ENCODE measurements at regions not wholly inside any gene's neighbourhood (a gene's known extent, or its start where the extent isn't known, plus 50 kb on each side); places are given as distances from the start of the nearest gene placed in this dataset.

DNA sequence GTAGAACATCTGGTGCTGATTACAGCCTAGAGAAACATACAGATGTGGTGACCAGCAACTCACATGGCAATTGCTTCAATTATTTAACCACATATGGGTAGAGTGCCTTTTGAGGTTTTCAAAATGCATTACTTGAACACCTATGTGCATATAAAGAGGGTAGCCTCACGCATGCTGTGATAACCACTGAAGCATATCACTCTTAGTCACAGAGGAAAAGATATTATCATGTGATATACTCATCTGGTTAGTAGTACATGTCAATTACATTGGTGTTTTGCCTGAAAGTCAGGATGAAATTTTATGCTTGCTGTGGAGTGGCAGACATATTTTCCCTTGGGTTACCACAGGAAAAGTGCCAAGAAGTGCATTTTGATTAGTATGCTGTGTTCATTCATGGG, 459.3 kb upstream of the AGTR1 start:
- no peak for DNase-seq

DNA sequence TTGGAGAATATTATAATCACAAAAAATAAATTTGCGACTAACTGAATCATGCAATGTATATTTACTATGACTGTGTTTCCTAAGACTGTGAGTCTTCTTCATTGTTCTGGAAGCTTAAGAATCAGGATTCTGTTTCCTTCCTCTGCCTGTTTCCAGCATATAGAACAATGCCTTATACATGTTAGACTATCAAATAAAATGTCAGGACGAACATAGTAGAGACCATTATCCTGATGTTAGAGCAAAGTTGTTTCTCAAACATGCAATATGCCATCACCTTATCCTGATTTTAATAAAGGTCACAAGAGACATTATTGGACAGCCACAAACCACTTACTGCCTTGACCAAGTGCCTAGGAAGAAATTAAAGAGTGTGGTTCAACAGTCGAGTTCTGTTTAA, 457.4 kb upstream of the AGTR1 start:
- no peak for DNase-seq

DNA sequence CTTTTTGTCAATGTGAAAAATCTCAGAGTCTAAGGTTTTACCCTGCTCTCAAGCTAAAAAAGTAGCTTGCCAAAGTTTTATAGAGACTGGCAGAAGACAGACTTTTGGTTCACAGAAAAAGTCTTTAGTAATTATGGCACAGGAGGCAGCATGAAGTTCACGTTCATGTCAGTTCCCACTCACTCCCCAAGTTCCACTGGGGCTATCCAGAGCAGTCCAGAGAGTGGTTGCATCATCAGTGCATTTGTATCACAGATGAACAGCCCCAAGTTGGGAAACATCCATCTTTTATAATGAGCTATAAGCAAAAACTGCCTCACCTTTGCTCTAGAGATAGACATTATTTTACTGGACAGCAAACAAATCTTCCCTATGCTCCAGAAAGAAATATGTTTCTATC, 454.1 kb upstream of the AGTR1 start:
- no peak for DNase-seq

DNA sequence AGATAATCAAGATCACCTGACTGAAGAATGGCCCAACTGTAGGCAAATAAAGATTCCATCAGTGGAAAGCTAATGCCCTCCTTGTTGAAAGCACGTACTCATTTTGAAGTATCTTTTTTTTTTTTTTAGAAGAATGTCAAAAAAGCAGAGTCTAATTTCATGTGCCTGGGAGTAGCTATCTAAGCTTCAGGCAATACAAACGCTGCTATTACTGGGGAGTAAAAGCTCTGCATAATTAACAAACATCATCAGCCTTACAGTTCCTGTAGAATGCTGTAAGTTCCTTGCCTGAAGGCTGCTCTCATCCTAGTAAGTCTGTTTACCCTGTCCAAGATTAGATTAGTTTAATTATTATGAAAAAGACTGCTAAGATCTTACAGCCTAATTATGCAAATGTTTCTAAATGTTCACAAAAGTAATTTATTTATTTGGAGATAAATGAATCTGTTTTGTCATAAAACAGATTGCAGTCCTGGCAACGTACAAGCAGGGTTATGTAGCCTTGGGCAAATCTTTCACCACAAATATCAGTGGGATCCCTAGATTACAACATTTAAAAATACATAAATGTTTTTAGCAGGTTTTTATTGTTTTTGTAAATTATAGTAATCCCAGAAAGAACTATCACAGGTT, 451.3 kb upstream of the AGTR1 start:
- DNase-seq = no peak

DNA sequence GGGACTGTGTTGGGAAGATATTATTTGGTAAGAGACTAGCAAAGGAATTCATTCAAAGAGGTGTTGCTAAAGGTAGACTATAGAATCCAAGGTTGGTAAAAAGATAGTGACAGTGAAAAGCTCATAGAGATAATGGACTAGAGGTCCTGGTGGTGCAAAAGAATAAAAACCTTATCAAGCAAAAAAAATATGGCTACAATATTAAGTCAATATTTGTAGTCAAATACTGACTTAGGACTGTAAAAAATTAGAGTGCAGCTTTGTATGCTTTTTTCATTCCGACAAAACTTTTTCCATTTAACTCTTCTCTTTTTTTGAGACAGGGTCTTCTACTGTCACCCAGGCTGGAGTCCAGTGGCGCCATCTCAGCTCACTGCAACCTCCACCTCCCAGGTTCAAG, 444.0 kb upstream of the AGTR1 start:
- no peak for DNase-seq

DNA sequence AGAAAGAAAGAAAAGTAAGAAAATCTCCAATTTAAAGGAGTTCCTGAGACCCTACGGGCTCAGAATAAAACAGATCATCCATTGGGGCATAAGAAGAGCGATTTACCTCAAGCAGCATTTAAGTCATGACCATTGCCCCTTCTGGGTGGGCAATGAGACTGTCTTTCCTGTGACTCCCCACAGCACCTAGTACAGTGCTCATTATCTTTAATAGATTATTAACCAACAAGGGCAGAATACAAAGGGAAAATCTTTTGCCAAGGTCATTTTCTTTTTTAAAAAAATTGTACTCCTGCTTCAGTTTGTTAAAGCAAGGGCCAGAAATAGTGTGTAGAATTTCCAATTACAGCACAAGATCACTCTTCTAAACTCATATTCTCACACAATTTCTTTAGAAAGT, 443.3 kb upstream of the AGTR1 start:
- no peak for DNase-seq

DNA sequence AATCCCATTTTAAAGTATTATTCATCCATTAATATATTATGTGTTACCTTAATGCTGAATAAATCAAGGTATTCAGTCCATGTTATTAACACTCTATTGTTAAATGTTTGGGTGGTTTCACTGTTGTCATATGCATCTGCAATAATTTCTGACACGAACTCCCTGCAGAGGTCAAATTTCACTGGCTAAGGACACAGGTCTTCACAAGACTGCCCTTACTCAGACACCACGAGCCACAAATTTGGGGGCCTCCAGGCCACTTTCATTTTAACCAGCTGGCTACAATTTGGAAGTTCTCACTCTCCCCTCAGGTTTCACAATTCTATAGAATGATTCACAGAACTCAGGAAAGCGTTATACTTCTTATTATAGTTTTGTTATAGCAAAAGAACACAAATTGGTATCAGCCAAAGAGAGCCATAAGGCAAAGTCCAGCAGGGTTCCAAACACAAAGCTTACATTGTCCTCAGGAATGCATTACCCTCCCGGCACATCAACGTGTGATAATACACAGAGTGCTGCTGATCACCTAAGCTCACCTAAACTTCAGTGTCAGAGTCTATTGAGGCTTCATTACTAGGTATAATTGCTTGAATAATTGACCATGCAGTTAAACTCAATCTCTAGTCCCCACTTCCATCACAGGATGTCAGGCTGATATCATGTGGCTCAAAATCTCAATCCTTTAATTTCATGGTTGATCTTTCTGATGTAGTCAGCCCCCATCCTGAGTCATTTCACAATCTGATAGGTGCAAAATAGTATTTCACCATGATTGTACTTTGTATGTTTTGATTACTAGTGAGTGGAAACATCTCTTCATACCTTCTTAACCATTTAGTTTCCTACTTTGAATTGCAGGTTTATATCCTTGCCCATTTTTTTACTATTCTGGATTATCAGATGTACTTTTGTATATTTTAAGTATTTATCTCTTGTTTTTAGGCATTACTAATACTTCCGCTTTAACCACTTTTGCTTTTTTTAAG, 441.4 kb upstream of the AGTR1 start:
- no peak for DNase-seq

DNA sequence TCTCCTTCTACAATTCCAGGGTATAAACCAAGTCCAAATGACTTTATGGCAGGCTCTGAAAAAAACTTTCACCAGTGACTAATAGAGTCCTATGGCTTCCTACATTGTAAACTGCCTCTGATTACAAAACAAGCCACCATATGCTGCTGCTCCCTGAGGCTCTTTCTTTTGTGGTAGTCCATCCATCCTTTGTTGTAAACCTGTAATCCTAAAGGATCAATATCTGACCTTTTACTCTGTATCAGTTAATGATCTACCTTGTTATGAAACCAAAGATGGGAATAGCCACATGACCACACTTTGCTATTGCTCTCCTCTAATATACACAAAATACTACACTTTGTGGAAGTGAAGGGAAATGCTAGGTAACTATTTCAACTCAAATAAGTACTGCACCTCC, 434.7 kb upstream of the AGTR1 start:
- DNase-seq = no peak

DNA sequence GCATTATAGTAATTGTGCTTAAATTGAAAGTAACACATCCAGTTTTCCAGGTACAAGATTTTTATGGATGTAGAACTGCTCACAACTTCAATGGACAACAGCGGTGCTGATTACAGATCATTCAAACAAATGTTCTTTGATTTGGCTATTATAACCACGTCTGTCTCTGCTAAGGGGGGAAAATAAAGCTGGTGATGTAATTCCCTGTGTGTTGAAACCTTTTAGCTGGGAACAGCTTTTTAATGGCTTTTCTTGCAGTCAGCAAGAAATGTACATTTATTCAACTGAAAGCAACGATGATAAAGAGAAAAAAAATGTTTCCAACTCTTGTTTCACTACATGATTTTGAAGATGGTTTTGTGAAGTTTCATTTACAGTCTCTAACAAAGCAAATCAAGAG, 431.9 kb upstream of the AGTR1 start:
- no peak for DNase-seq

DNA sequence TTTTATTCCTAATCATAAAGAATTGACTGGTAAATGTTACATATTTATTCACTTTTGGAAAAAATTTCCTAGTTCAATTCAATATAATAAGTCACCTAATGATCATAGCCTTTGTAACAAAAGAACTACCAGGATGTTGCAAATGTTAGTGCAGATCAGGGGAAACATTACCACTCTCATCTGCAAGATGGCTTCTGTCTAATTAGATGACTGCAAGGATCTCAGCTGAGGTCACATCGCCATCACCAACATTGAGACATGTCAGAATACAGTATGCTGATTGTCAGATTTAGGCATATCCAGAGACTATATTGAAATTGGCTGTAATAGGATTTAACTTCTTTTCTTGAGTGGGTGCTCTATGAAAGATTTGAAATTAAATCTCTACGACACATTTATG, 431.4 kb upstream of the AGTR1 start:
- no peak for DNase-seq

DNA sequence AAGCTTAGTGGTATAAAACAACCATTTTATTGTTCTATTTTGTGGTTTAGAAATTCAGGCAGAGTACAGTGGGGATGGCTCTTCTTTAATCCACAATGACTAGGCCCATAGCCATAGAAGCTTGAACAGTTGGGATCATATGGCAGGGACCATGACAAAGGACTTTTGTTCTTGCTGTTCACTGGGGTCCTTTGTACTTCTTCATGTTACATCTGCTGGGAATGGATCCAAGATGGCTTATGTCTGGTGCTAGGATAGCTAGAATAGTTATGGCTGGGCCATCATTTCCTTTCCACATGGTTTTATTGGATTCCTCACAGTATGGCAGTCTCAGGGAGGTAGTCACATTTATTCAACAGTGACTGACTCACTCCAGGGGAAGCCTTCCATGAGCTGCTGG, 427.9 kb upstream of the AGTR1 start:
- DNase-seq = no peak

DNA sequence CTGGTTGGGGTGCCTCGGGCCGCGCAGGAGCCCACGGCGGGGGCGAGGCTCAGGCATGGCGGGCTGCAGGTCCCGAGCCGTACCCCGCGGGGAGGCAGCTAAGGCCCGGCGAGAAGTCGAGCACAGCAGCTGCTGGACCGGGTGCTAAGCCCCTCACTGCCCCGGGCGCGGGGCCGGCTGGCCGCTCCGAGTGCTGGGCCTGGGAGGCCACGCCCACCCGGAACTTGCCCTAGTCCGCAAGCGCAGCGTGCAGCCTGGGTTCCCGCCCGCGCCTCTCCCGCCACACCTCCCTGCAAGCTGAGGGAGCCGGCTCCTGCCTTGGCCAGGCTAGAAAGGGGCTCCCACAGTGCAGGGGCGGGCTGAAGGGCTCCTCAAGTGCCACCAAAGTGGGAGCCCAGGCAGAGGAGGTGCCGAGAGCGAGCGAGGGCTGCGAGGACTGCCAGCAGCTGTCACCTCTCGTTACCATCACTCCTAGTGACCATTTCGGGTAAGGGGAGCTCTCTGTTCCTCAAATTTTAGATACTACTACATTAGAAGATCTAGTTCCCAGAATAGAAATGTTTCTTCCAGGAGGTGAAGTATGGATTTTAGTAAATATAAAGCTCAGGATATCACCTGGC, 417.0 kb upstream of the AGTR1 start:
- DNase-seq = no peak

DNA sequence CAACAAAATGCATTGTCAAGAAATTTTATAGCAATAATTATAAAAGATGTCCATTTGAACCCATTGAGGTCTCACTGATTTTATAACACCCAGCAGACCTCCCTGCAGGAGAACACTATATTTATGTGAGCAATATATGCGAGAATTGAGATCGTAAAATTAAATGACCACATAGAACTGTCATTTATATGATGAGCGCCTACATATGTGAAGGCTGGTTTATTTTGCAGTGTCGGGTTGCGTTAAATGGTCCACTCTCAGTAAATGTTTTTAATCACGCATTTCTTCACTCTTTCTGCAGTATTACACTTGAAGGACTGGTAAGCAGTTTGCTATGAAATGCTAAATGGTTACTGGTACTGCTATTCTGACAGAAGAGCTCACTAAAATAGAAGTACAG, 408.5 kb upstream of the AGTR1 start:
- DNase-seq = no peak

DNA sequence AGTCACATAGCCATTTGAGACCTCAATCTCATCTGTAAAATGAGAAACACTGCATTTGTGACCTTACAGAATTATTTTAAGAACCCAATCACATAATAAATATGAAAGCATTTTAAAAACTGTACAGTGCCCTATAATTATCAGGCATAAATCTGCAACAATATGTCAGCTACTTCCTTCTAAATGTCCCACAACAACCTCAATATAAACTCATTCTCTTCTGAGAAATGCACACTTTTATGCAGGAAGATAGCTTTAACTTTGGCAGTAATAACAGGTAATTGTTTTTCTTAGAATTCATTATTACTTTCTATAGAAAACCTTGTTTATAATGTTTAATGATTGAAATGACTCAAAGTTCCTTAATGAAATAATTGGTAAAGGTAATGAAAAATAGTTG, 400.7 kb upstream of the AGTR1 start:
- no peak for DNase-seq

DNA sequence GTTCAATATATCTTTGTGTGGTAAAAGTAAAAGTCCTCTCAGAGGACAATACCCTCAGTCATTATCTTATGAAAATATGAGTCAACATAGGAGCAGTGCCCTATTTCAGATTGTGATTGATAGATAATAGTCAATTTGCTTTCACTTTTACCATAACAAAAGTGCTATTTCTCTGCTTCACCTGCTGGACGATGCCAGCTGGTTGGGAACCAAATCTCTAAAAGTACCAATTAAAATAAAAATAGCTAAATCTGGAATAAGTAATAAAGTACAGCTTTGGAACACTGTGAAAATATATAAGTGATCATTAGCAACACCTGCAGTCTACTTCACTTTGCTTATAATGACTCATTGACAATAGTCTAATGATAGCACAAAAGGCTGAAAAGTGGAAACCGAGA, 390.3 kb upstream of the AGTR1 start:
- no peak for DNase-seq

DNA sequence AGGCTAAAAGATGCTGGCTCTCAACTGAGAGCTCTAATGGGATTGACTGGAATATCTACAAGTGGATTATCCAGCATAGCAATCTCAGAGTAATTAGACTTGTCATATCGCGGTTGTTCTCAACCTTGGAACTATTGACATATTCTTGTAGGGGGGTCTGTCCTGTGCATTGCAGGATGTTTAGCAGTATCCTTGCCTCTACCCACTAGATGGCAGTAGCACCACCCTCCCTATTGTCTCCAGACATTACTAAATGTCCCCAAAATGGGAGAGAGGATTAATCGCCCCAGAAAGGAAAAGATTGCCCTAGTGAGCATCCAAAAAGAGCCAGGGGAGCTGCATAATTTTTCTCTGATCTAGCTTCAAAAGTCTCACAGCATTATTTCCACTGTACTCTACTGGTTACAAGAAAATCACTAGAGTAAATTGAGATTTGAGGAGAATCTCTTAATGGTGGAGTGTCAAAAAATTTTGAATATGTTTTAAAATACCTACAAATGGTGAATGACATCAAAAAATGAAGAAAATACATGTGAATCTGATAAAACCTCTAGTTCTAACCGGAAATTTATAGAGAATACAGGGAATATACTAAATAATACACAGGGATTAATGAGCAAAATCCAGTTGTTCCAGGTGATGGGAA, 388.2 kb upstream of the AGTR1 start:
- no peak for DNase-seq

DNA sequence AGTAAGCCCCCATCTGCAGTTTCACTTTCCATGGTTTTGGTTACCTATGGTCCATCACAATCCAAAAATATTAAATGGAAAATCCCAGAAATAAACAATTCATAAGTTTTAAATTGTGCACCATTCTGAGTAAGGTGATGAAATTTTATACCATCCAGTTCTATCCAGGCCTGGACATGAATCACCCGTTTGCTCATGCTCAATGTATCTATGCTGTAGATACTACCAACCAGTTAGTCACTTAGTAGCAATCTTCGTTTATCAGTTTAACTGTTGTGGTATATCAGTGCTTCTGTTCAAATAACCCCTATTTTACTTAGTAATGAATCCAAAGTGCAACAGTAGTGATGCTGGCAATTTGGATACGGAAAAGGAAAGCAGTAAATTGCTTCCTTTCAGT, 381.9 kb upstream of the AGTR1 start:
- DNase-seq = no peak

DNA sequence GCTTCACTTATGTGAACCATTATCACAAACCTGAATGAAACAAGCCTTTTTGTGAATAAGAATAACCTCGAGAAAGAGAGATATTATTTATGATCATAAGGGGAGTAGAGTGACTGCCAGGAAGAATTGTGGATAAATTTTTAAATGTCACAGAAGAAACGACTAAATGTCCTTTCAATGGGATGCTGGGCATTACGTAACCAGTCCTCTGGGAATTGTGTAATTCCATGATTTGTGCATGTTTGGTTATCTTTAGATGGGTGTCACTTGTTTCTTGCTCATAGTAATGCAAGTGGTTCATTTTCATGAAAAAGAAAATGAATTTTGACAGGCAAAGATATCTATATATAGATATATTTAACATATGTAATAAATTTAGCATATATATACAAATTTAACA, 379.5 kb upstream of the AGTR1 start:
- no peak for DNase-seq

DNA sequence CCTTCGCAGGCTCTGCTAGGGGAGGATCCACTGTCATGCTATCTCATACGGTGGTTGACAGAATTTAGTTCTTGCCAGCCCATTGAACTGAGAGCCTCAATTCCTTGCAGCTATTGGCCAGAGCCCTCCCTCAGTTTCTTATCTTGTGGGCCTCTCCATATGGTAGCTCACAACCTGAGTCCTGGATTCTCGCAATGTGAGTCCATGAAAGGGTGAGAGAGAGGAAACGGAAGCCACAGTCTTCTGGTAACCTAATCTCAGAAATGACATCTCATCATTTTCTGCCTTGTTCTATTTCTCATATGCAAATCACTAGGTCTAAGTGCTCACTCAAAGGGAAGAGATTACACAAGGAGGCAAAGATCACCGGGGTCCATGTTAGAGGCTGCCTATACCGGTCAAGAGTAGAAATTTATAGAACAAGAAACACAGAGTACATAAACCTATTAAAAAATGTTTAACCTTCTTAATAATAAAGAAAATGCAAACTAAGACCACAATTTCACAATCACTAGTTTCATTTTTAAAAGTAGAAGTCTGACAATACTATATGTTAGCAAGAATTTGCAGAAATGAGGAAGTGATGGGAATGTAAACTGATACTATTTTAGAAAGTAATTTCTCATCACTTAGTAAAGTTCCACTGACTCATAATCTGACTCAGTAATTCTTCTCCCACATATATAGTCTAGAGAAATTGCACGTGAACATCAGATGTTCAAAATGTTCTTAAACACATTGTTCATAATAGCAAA, 378.4 kb upstream of the AGTR1 start:
- DNase-seq = no peak

DNA sequence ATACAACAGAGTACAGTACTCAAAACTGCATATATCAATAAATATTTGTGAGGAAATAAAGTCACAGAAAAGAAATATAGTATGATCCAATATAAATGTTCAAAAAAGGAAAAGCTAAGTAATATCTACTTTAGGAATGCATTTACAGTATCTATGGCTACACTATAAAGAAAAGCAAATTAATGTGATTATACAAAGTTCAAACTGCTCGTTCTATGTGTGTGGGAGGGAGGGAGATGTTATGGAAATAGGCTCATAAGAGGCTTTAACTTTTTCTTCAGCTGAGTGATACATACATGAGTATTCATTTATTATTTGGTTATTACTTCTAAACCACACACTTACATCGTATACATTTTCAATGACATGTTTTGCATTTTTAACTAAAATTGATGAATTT, 377.7 kb upstream of the AGTR1 start:
- DNase-seq = no peak

DNA sequence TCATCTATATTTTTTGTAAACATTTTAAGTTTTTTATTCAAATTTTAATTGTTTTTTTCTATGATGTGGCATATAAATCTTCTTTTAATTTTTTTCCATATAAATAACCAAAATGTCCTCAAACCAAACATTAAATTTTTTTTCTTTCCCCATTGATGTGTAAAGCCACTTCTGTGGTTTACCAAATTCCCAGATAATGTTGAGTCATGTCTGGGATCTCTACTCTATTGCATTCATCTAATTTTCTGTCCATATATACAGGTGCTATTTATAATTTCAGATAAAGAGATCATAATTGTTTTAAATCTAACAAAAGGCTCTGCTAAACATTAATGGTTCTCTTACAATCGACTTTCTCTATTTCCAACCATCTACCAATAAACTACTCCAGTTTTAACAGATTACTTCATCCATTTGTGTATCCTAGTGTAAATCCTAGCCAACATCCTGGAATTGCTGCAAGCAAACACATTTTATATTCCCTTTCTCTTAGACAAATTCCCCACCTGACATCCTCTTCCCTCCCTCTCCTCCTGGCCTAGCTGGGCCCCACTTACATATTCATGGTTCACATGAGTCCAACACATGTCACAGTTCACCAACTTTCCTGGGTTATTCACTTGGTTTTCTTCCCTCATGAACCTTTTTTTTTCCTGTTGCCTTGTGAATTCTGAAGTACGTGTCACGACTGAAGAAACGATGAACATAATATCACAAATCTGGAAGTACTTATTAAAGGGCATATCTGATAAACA, 368.0 kb upstream of the AGTR1 start:
- DNase-seq = no peak

DNA sequence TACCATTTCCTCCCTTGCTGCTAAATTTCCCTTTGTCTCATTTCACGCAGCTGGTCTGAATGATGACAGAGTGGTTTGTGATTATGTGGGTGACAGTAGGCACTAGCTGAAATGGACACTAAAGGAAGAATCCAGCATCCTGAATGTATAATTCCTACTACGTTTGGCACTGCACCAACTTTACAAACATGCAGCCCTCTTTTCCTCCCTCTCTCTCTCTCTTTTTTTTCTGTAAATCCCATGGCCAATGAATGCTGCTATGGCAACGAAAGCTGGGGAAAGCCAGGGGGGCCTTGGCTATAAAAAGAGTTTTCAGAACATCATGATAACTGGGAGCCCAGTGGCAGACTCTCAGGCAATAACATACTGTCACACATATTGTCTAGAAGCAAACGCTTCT, 367.2 kb upstream of the AGTR1 start:
- no peak for DNase-seq
